ENCODE measurements at regions not wholly inside any gene's neighbourhood (a gene's known extent, or its start where the extent isn't known, plus 50 kb on each side); places are given as distances from the start of the nearest gene placed in this dataset.
"Not testable (repeated sequence)": the region's sequence is repeated elsewhere in the genome, so short reads cannot be mapped to it uniquely, and the experiment has no call there.

DNA sequence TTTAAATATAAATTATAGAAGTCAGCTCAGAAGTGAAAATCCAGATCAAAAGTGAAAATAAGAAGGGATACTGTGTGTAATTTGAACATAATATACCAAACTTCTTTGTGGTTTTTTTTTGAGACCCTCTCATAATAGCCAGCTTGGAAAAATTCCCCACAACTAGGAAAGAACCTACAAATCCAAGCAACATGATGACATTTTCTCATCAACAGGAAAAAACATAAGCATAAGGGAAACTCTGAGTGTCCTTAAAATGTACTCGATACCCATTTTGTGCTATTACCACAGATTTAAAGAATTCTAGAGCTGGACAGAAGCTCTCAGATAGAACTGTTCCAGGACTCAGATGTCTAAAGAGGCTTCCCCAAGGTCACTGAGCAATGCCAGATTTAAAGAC lies 214.8 kb upstream of the KLF14 start:
- FAIRE-seq = no peak

- no peak for FAIRE-seq
Measured at GRCh38 chr7:130949550-130949949, 215.5 kb upstream of the KLF14 start.

DNA sequence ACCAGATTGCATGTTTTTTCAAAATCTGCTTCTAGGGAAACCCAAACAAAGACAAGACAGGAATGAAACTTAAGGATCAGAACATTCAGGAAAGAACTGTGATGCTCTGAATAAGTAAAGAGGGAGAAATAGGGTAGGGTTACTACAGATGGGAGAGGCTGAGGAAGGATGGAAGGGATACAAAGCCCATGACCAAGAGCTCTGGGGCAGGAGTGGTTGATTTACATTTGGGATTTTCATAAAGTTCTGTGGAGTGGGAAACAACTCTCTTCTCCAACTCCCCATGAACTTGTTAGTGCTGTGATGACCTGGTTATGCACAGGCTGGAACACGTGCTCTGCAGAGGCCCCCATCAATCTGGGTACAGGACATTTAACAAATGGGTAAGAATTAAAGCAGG lies 216.0 kb upstream of the KLF14 start:
- FAIRE-seq = no peak

DNA sequence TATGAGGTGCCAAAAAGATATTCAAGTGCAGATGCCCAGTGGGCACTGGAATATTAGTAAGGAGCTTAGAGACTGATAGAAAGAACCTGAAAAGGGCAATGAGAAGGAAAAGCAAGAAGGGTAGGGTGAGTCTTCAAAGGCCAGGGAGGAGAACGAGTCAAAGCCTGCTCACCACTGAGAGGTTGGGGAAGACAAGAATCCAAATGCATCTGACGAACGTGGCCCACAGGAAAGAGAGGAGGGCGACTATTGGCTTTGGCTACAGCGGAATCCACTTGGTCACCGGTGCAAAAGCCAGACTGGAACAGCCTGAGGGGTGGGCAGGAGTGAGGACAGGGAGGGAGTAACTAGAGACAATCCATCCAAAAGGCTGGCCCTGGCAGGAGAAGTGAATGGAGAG lies 216.7 kb upstream of the KLF14 start:
- no peak for FAIRE-seq

GRCh38 chr7:130951303-130951975 lies 217.4 kb upstream of the KLF14 start:
- no peak for FAIRE-seq

DNA sequence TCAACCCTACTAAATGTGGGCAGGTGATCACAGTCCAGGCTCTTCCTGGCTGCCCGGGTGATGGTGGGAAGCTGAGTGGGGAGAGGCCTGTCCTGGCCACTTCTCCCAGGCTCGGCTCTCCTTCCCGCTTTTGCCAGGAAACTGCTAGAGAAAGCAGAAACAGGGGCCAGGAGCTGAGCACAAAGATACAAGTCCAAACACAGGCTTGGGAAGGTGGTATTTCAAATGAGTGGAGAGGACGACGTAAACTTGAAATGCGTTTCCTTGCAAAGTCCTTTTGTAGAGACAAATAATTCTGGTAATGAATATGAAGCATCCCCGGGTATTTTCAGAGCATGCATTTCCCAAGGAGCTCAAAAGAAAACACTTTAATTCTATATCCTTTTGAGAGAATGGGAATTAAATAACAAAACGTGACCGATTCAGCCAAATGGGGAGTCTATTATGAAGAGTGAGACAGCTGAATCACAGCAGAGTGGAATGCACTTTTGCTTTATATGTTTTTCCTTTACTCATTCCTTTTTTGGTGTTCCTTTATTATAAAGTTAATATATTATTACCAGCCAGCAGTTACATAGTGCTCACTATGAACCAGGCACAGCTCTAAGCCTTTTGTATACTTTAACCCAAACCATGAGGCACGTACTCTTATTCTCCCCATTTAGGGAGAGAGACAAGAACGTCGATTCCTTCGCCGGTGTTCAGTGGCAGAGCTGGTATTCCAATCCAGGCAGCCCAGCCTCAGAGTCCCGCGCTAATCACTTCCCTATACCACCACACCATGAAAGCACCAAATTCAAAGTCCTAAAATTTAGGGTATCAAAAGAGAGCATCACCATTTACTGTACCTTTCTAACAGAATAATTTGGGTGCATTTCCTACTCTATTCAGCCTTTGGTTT lies 218.2 kb upstream of the KLF14 start:
- peak; percentile 13 for FAIRE-seq

DNA sequence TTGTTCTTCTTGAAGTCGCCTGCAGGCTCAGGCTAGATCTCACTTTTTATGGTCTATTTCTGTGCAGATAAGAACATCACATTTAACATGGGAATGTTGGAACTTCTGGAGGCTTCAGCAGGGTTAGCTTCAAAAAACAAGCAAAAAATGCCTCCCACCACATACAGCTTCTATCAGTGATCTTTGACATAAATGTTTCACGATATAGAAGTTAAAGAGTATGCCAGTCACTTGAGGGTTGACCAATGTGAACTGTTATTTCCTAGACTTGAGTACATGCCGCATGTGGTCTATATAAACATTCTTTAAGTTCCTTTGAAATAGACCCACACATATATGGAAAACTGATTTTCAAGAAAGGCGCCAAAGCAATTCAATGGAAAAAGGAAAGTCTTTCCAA lies 219.2 kb upstream of the KLF14 start:
- FAIRE-seq = no peak

GRCh38 chr7:130954918-130955564 lies 221.0 kb upstream of the KLF14 start:
- FAIRE-seq = no peak

DNA sequence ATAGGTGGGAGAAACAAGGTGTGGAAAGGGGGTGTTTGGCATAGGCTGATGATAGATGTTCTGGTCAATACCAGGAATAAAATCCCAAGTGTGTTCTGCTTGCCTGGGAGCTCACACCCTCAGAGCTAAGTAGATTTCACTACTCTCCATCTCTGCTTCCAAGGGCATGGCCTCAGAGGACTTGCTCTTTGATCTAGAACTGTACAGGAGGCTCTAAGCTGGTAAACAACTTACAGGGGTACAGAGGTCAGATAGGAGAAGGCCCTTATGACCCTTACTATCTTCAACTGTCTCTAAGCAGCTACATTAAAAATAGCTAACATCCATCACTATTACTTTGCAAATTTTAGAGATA lies 221.5 kb upstream of the KLF14 start:
- FAIRE-seq = no peak

GRCh38 chr7:130956417-130957136 lies 222.6 kb upstream of the KLF14 start:
- no peak for FAIRE-seq

- FAIRE-seq = no peak
Measured at GRCh38 chr7:130957137-130957513, 223.1 kb upstream of the KLF14 start.

GRCh38 chr7:130957722-130958435 lies 223.9 kb upstream of the KLF14 start:
- FAIRE-seq = not testable (repeated sequence)

- no peak for FAIRE-seq
Measured at GRCh38 chr7:130958846-130959245, 224.8 kb upstream of the KLF14 start.

DNA sequence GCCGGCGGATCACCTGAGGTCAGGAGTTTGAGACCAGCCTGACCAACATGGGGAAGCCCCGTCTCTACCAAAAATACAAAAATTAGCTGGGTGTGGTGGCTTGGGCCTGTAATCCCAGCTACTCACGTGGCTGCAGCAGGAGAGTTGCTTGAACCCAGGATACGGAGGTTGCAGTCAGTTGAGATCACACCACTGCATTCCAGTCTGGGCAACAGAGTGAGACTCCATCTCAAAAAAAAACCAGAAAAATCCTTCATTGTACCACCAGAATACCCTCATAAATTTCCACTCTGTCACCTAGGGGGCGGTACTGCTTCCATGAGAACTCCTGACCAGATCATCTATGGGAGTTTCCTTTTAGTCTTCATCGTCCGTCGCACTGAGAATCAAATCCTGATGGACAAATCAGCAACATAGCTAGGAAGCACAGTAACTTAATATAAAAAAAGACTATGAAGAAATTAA lies 225.8 kb upstream of the KLF14 start:
- no peak for FAIRE-seq

GRCh38 chr7:130960208-130960988 lies 226.4 kb upstream of the KLF14 start:
- peak; percentile 95 for FAIRE-seq

- peak; percentile 80 for FAIRE-seq
Measured at GRCh38 chr7:130961128-130961601, 227.2 kb upstream of the KLF14 start.

- FAIRE-seq = no peak
Measured at GRCh38 chr7:130962109-130962508, 228.1 kb upstream of the KLF14 start.

DNA sequence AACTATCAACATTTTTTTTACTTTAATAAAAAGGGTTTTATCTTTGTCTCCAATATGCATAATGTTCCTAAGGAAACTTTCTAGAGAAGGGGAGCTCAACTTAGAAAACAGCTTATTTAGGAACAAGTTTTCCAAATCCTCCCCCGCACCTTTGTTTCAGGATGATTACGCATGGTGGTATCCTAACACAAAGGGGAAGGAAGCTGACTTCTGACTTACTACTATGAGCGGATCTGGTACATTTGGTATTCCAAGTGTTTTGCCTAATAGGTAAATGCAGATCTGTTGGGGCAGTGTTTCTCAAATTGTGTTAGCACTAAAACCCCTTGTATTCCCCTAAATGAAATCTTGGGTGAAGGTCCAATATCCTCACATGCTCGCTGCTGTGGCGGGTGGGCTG lies 229.3 kb upstream of the KLF14 start:
- FAIRE-seq = no peak

DNA sequence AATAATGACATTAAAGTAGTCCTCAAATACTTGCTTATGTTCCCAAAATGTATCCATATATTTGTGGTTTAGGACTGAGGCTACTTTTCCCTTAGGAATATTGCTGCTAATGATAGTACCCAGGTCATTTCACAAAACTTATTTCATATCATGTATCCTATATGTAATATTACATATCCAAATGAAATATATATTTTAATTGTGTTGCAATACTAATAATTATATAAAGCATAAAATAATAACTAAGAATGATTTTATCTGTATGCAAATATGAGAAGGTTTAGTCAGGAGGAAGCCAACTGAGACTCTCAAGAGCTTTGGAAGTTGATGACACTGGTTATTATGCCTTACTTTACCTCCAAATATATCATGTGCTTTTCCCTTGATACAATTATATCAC lies 231.5 kb upstream of the KLF14 start:
- FAIRE-seq = peak; percentile 25

GRCh38 chr7:130966246-130967009 lies 232.4 kb upstream of the KLF14 start:
- FAIRE-seq = no peak

DNA sequence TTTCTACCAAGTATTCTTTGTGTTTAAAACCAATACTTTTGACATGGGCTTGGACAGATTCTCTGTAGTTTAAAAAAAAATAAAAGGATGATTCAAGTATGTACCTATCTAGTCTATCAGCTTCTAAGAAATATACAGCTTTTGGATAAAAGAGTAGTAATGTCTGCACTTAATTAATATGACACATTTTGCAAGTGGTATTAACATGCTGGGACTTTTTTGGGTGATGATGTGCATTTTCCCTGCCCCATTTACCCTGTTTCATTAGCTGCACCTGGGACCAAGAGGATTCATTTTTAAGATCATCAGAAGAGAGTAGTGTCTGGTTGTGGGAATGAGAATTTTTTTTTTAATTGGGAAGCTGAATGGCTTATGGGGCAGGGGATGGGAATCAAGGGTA lies 236.2 kb upstream of the KLF14 start:
- no peak for FAIRE-seq
